WTC11 (cell line): ENCODE measurements at regions not wholly inside any gene's neighbourhood (a gene's known extent, or its start where the extent isn't known, plus 50 kb on each side); places are given as distances from the start of the nearest gene placed in this dataset.

Source experiments
- ATAC-seq: fragments of 200-7000 bp; cut with Tn5 transposase; 2 replicates; pipeline ENCODE4 v1.10.0; 2021; ENCODE audit warnings: mild to moderate bottlenecking, moderate library complexity
- CTCF ChIA-PET: fragments of 300-600 bp; sonication (Branson Sonifier 250); formaldehyde crosslinking; loops from one replicate; lab custom pipeline; 2021; ENCODE audit warnings: antibody characterized with exemption; lab: Charles Lee
- POLR2A ChIA-PET: fragments of 350-600 bp; sonication (Branson Sonifier 250); formaldehyde crosslinking; loops from one replicate; lab custom pipeline; 2021; ENCODE audit warnings: antibody characterized with exemption; lab: Charles Lee
- DNase-seq: peaks from one replicate; pipeline ENCODE4 v3.0.0; 2021; ENCODE audit warnings: low spot score
- H3K27ac Mint-ChIP-seq: 2 replicates; pipeline ENCODE4 v1.8.0; 2021; ENCODE audit warnings: mixed read lengths
- H3K27me3 Mint-ChIP-seq: 2 replicates; pipeline ENCODE4 v1.8.0; 2021; ENCODE audit warnings: low read depth, mild to moderate bottlenecking, moderate library complexity, mixed read lengths
- H3K36me3 Mint-ChIP-seq: 2 replicates; pipeline ENCODE4 v1.8.0; 2021; ENCODE audit warnings: mixed read lengths
- H3K4me1 Mint-ChIP-seq: 2 replicates; pipeline ENCODE4 v1.8.0; 2022; ENCODE audit warnings: mixed read lengths
- H3K4me3 Mint-ChIP-seq: 2 replicates; pipeline ENCODE4 v1.8.0; 2021; ENCODE audit warnings: mild to moderate bottlenecking, moderate library complexity, mixed read lengths
- H3K9me3 Mint-ChIP-seq: 2 replicates; pipeline ENCODE4 v1.8.0; 2021; ENCODE audit warnings: mixed read lengths
- AR ChIP-seq: fragments of 250-450 bp; sonication (Bioruptor Pico); IDR thresholded peaks from 2 replicates; pipeline ENCODE4 v1.9.0; 2021; ENCODE audit warnings: mild to moderate bottlenecking
- ATF1 ChIP-seq: sonication (generic); formaldehyde crosslinking; IDR thresholded peaks from 2 replicates; pipeline ENCODE4 v1.8.1; 2023; ENCODE audit warnings: mild to moderate bottlenecking, moderate library complexity, missing genetic modification reagents
- CBFB ChIP-seq: sonication (generic); formaldehyde crosslinking; IDR thresholded peaks from 2 replicates; pipeline ENCODE4 v1.8.1; 2022; ENCODE audit warnings: mild to moderate bottlenecking, low read depth, missing genetic modification reagents
- CTCF ChIP-seq: fragments of 200-600 bp; IDR thresholded peaks from 2 replicates; pipeline ENCODE4 v1.8.0; 2022; ENCODE audit warnings: antibody characterized with exemption
- EMX1 ChIP-seq: fragments of 250-450 bp; sonication (Bioruptor Pico); IDR thresholded peaks from 2 replicates; pipeline ENCODE4 v1.8.0; 2021; ENCODE audit warnings: mild to moderate bottlenecking
- FOXJ3 ChIP-seq: sonication (generic); formaldehyde crosslinking; IDR thresholded peaks from 2 replicates; pipeline ENCODE4 v1.9.0; 2021; ENCODE audit warnings: missing genetic modification reagents, mild to moderate bottlenecking, borderline replicate concordance
- GABPB1 ChIP-seq: sonication (generic); formaldehyde crosslinking; IDR thresholded peaks from 2 replicates; pipeline ENCODE4 v1.8.1; 2023; ENCODE audit warnings: mild to moderate bottlenecking, missing genetic modification reagents
- GRHL2 ChIP-seq: fragments of 250-450 bp; sonication (Bioruptor Pico); IDR thresholded peaks from 2 replicates; pipeline ENCODE4 v1.8.0; 2022; ENCODE audit warnings: mild to moderate bottlenecking, moderate library complexity; ENCODE audit not compliant: insufficient replicate concordance, severe bottlenecking
- HMGA2 ChIP-seq: fragments of 250-450 bp; sonication (Bioruptor Pico); IDR thresholded peaks from 2 replicates; pipeline ENCODE4 v1.4.0; 2021; ENCODE audit warnings: mild to moderate bottlenecking, moderate library complexity
- JAZF1 ChIP-seq: fragments of 250-450 bp; sonication (Bioruptor Pico); IDR thresholded peaks from 2 replicates; pipeline ENCODE4 v1.9.0; 2021; ENCODE audit warnings: moderate library complexity, mild to moderate bottlenecking, inconsistent platforms
- MYBL2 ChIP-seq: sonication (generic); formaldehyde crosslinking; IDR thresholded peaks from 2 replicates; pipeline ENCODE4 v1.8.1; 2023; ENCODE audit warnings: mild to moderate bottlenecking, moderate library complexity, missing genetic modification reagents
- NFE2L1 ChIP-seq: sonication (generic); formaldehyde crosslinking; IDR thresholded peaks from 2 replicates; pipeline ENCODE4 v1.8.1; 2023; ENCODE audit warnings: missing genetic modification reagents
- NR1H2 ChIP-seq: sonication (generic); formaldehyde crosslinking; IDR thresholded peaks from 2 replicates; pipeline ENCODE4 v1.9.0; 2021; ENCODE audit warnings: mild to moderate bottlenecking, moderate library complexity, missing genetic modification reagents
- OVOL2 ChIP-seq: fragments of 250-450 bp; sonication (Bioruptor Pico); IDR thresholded peaks from 2 replicates; pipeline ENCODE4 v1.9.0; 2021; ENCODE audit warnings: mild to moderate bottlenecking, borderline replicate concordance
- RORB ChIP-seq: fragments of 250-450 bp; sonication (Bioruptor Pico); IDR thresholded peaks from 2 replicates; pipeline ENCODE4 v1.9.0; 2021; ENCODE audit warnings: mild to moderate bottlenecking
- SOX15 ChIP-seq: fragments of 250-450 bp; sonication (Bioruptor Pico); IDR thresholded peaks from 2 replicates; pipeline ENCODE4 v1.9.0; 2021; ENCODE audit warnings: mild to moderate bottlenecking
- ZBTB21 ChIP-seq: sonication (generic); formaldehyde crosslinking; IDR thresholded peaks from 2 replicates; pipeline ENCODE4 v1.8.1; 2023; ENCODE audit warnings: mild to moderate bottlenecking, missing genetic modification reagents, borderline replicate concordance
- ZBTB43 ChIP-seq: sonication (generic); formaldehyde crosslinking; IDR thresholded peaks from 2 replicates; pipeline ENCODE4 v1.8.1; 2023; ENCODE audit warnings: mild to moderate bottlenecking, missing genetic modification reagents
- ZMAT4 ChIP-seq: fragments of 250-450 bp; sonication (Bioruptor Pico); IDR thresholded peaks from 2 replicates; pipeline ENCODE4 v1.9.0; 2021; ENCODE audit warnings: mild to moderate bottlenecking
- ZNF423 ChIP-seq: fragments of 250-450 bp; sonication (Bioruptor Pico); IDR thresholded peaks from 2 replicates; pipeline ENCODE4 v2.1.2; 2022; ENCODE audit warnings: mild to moderate bottlenecking, moderate library complexity
- TF ChIP-seq, protein P1 (sequence below): sonication (generic); formaldehyde crosslinking; IDR thresholded peaks from 2 replicates; pipeline ENCODE4 v1.8.1; 2023; ENCODE audit warnings: mild to moderate bottlenecking, missing genetic modification reagents, moderate library complexity
- TF ChIP-seq, protein P2 (sequence below): fragments of 250-450 bp; sonication (Bioruptor Pico); IDR thresholded peaks from 2 replicates; pipeline ENCODE4 v1.8.0; 2021; ENCODE audit warnings: mild to moderate bottlenecking
- TF ChIP-seq, protein P3 (sequence below): fragments of 250-450 bp; sonication (Bioruptor Pico); conservative IDR thresholded peaks from 2 replicates; pipeline ENCODE4 v1.9.0; 2021; ENCODE audit warnings: mild to moderate bottlenecking
- TF ChIP-seq, protein P4 (sequence below): sonication (generic); formaldehyde crosslinking; IDR thresholded peaks from 2 replicates; pipeline ENCODE4 v1.8.1; 2023; ENCODE audit warnings: mild to moderate bottlenecking, missing genetic modification reagents
- TF ChIP-seq, protein P5 (sequence below): sonication (generic); formaldehyde crosslinking; IDR thresholded peaks from 2 replicates; pipeline ENCODE4 v1.8.1; 2023; ENCODE audit warnings: mild to moderate bottlenecking, missing genetic modification reagents, moderate library complexity

DNA sequence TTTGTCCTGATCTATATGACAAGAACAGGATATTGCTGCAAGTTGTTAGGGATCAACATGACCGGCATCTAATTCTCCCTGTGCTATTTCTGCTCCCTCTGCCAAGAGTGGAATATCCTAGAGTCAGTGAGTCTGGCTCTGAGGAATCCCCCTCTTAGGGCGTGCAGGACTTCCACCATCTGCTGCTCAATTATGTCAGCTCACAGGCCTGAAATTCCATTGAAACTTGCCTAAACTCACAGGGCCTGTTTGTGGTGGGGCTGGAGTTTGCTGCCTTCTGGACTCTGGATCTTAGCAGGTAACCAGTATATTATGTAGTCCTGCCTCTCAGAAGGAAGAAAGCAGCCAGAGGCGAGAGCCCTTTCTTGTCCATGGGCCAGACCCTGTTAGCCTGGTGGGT is 323.0 kb downstream of the TSN start:
- no peak for TF ChIP-seq ZMAT4 (CRISPR knock-in tag)
- TF ChIP-seq MYBL2, result no peak
- TF ChIP-seq, protein P1, sequence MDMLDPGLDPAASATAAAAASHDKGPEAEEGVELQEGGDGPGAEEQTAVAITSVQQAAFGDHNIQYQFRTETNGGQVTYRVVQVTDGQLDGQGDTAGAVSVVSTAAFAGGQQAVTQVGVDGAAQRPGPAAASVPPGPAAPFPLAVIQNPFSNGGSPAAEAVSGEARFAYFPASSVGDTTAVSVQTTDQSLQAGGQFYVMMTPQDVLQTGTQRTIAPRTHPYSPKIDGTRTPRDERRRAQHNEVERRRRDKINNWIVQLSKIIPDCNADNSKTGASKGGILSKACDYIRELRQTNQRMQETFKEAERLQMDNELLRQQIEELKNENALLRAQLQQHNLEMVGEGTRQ (CRISPR knock-in tag), result no peak
- no peak for TF ChIP-seq EMX1
- no peak for TF ChIP-seq ATF1 (CRISPR knock-in tag)
- TF ChIP-seq OVOL2, result no peak
- TF ChIP-seq NFE2L1 (CRISPR knock-in tag), result no peak
- TF ChIP-seq GABPB1 (CRISPR knock-in tag), result no peak
- TF ChIP-seq CBFB, result no peak
- TF ChIP-seq CTCF, result no peak
- TF ChIP-seq HMGA2 (CRISPR knock-in tag), result no peak
- TF ChIP-seq, protein P2, sequence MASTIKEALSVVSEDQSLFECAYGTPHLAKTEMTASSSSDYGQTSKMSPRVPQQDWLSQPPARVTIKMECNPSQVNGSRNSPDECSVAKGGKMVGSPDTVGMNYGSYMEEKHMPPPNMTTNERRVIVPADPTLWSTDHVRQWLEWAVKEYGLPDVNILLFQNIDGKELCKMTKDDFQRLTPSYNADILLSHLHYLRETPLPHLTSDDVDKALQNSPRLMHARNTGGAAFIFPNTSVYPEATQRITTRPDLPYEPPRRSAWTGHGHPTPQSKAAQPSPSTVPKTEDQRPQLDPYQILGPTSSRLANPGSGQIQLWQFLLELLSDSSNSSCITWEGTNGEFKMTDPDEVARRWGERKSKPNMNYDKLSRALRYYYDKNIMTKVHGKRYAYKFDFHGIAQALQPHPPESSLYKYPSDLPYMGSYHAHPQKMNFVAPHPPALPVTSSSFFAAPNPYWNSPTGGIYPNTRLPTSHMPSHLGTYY, result no peak
- TF ChIP-seq, protein P3, sequence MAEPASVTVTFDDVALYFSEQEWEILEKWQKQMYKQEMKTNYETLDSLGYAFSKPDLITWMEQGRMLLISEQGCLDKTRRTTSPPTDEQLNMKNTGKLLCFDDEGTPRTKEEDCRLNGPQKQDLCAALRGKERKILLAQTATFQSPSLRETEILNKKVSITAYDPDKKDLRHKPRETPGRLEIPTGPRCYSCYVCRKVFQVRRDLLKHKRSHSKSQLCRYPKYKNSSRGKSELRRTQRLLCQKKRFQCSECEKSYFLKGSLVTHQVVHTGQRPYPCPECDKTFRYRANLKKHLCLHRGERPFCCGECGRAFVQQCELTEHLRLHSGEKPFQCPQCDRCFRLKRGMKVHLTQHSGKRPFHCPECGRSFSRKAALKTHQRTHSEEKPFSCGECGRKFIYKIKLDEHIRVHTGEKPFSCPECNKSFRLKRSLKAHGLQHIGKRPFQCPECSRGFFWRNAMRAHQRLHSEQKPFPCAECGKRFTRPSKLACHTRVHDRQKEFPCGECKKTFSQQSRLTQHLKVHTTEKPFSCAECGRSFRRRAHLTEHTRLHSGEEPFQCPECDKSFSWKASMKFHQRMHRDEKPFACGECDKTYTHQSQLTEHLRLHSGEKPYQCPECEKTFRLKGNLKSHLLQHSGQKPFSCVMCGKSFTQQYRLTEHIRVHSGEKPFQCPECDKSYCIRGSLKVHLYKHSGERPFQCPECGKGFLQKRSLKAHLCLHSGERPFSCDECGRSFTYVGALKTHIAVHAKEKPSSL (CRISPR knock-in tag), result no peak
- TF ChIP-seq, protein P4, sequence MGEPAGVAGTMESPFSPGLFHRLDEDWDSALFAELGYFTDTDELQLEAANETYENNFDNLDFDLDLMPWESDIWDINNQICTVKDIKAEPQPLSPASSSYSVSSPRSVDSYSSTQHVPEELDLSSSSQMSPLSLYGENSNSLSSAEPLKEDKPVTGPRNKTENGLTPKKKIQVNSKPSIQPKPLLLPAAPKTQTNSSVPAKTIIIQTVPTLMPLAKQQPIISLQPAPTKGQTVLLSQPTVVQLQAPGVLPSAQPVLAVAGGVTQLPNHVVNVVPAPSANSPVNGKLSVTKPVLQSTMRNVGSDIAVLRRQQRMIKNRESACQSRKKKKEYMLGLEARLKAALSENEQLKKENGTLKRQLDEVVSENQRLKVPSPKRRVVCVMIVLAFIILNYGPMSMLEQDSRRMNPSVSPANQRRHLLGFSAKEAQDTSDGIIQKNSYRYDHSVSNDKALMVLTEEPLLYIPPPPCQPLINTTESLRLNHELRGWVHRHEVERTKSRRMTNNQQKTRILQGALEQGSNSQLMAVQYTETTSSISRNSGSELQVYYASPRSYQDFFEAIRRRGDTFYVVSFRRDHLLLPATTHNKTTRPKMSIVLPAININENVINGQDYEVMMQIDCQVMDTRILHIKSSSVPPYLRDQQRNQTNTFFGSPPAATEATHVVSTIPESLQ (CRISPR knock-in tag), result no peak
- TF ChIP-seq GRHL2 (CRISPR knock-in tag), result no peak
- no peak for TF ChIP-seq NR1H2 (CRISPR knock-in tag)
- no peak for TF ChIP-seq JAZF1
- TF ChIP-seq, protein P5, sequence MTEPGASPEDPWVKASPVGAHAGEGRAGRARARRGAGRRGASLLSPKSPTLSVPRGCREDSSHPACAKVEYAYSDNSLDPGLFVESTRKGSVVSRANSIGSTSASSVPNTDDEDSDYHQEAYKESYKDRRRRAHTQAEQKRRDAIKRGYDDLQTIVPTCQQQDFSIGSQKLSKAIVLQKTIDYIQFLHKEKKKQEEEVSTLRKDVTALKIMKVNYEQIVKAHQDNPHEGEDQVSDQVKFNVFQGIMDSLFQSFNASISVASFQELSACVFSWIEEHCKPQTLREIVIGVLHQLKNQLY, result no peak
- no peak for TF ChIP-seq ZNF423
- ChIA-PET POLR2A (no interaction called here), CTCF (no interaction called here)
- Mint-ChIP-seq H3K9me3 (no peaks in the 10 kb centered on the region), H3K27ac (no peak overlapping the region), H3K36me3 (no peaks in the 10 kb centered on the region), H3K4me3 (no peak overlapping the region), H3K27me3 (no peaks in the 10 kb centered on the region), H3K4me1 (peaks cover 18% of the 10 kb centered on the region)
- ATAC-seq (no peak), DNase-seq (no peak)

GRCh38 chr2:122079844-122080243 is 324.4 kb downstream of the TSN start:
- H3K4me3 Mint-ChIP-seq, result no peak overlapping the region
- H3K27me3 Mint-ChIP-seq, result no peaks in the 10 kb centered on the region
- ATAC-seq (no peak), DNase-seq (no peak)
- no peaks in the 10 kb centered on the region for H3K9me3 Mint-ChIP-seq
- no peak overlapping the region for H3K27ac Mint-ChIP-seq
- H3K4me1 Mint-ChIP-seq, result peaks cover 18% of the 10 kb centered on the region
- H3K36me3 Mint-ChIP-seq, result no peaks in the 10 kb centered on the region
- POLR2A ChIA-PET, result no interaction called here
- CTCF ChIA-PET, result interaction anchor here (1.2 kb wide), 1 partner anchor 21 kb away, joined by 3 read pairs; no protein-coding TSS in a partner anchor
- no peak for TF ChIP-seq FOXJ3 (CRISPR knock-in tag)
- no peak for TF ChIP-seq SOX15 (CRISPR knock-in tag)
- no peak for TF ChIP-seq ZBTB21 (CRISPR knock-in tag)
- no peak for TF ChIP-seq NFE2L1 (CRISPR knock-in tag)
- TF ChIP-seq RORB (CRISPR knock-in tag), result no peak
- no peak for TF ChIP-seq ZBTB43
- TF ChIP-seq AR (CRISPR knock-in tag), result no peak
